ENCODE measurements at regions not wholly inside any gene's neighbourhood (a gene's known extent, or its start where the extent isn't known, plus 50 kb on each side); places are given as distances from the start of the nearest gene placed in this dataset.

DNA sequence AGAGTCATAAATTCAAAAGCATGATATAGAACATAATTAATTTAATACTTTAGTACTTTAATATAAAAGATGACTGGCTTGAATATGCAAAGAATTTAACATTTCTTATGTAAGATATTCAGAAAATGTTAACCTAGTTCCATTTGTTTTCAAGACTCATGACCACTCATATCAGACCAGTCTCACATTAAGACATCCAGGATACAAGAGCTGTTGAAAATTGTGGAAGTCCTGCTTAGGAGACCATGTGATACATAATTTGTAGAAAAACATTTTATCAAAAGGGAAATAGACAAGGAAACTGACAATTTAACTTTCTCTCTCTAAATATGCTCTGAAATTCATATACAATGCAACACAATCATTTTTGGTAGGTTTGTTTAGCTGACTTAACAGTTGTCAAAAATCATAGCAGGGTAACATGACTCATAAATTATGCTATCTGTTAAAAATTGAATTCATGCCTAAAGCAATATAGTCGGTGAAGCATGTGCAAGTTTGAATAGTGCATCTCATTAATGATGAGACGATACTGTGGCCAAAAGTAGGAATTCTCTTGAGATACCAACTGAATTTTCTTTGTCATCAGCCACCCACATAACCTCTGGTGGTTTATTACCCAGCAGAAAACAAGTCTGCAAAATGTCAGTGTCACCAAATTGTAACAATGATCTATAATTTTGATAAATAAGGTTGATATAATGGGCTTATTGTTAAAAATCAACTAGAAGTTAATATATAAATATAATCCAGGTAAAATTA lies 211.4 kb downstream of the GASK1B start:
- DNase-seq = peak; percentile 5

DNA sequence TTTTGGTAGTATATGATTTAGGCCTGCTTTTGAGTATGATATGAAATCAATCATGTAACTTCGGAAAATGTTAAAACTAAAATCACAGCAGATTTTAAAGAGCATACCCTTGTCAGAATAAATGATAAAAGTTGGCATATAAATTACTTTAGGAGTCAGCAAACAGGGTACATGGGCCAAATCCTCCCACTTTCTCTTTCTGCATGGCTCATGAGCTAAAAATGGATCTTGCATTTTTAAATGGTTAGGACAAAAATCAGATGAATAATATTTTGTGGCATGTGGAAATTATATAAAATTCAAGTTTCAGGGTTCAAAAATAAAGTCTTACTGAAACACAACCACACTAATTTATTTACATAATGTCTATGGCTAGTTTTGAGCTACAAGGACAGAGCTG lies 214.9 kb downstream of the GASK1B start:
- DNase-seq = no peak

DNA sequence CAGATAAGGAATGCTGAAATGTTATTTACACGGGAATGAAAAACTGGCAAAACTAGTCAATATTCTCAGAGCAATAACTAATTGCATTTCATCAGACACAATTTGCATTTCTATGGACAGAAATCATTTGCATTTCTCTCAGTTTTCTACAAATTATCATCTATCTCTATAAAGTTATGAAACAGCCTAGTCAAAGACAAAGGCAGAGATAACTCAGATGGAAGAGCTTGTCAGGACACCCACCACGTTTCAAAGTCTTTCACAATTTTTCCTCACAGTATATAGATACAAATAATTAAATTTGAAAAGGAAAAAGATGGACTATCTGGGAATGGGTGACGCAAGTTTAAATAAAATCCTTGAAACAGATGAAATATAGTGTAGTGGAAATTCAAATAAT lies 230.8 kb downstream of the GASK1B start:
- DNase-seq = no peak

DNA sequence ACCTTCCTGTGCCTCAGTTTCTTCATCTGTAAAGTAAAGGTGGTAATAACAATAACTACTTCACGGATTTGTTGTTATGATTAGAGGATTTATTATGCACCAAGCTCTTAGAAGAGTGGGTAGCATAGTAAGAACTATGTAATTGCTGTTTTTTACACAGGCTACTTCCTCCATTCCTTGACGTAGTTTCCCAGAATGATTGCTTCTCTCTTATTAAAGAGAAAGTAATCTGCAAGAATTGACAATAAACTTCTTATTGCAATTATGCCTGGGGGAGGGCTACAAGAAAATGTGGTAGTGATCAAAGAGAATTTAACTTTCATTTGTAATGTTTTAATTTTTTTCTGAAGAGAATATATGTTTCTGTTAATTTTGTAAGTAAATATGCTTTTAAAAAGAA lies 238.7 kb downstream of the GASK1B start:
- DNase-seq = no peak

GRCh38 chr4:157932936-157933335 lies 239.9 kb downstream of the GASK1B start:
- no peak for DNase-seq

GRCh38 chr4:157929486-157929885 lies 243.3 kb downstream of the GASK1B start:
- no peak for DNase-seq

DNA sequence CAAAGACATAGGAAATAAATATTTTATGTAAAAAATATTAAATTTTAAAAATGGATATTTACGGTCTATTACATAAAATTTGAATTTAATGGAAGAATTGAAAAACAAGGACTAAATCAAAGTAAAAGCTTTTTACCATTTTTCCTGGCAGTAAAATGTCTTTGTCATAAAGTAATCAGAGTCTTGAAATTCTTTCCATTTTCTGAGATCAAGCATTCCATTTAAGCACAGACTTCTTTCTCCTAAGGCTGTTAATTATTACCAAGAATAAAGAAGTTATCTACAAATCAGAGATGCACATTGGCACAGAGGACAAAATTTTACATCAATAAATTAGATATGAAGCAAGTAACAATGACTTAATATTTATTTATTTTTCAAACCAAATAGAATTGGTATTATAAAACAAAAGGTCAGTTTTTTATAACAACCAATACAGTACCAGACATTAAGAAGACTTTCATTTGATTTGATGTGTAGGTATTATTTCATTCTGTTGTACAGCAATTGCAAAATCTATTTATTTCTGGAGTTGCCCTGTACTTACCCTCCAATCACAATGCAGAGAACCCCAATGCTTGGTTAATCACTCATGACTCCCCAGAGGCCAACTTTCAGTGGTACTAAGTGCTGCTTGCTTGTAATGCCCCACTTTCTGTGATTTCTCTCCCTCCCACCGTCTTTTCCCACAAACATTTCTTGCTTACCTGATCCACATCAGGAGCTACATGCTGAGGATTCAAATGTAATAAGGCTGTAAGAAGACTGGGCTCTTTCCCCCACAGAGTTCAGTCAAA lies 254.6 kb downstream of the GASK1B start:
- no peak for DNase-seq

- no peak for DNase-seq
Measured at GRCh38 chr4:157912212-157912611, 260.6 kb downstream of the GASK1B start.

- no peak for DNase-seq
Measured at GRCh38 chr4:157911662-157912061, 261.2 kb downstream of the GASK1B start.

DNA sequence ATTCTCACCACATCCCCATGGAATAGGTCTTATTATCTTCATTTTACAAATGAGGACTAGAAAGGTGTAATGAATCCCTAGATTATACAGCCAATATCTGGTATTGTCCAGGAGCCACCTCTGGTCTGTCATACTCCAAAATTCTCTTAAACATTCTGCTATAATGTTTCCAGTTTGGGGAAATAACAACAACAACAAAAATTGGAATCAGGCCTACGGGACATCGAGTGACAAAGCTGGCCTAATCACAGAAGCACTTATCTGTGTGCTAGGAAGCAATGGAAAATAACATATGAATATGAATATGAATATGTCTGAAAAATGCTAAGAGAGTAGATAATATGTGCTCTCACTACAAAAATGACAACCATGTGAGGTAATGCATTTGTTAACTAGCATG lies 264.1 kb downstream of the GASK1B start:
- no peak for DNase-seq

DNA sequence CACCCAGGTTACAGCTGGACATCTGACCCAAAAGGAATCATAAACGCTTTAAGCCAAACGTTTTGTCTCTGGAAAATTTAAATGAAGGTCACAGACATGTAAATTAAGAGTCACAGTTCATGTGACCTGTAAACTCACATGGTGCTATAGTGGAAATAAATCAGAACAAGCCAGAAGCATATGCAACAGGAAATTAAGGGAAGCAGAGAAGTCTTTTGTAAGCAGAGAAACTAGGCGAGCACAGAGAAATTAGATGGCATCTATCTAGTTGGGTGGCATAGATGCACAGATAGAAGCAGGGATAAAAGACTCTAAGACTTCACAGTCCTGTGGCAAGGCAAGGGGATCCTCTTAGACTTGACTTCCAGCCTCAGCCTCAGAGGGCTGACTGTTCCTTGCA lies 264.8 kb downstream of the GASK1B start:
- no peak for DNase-seq

DNA sequence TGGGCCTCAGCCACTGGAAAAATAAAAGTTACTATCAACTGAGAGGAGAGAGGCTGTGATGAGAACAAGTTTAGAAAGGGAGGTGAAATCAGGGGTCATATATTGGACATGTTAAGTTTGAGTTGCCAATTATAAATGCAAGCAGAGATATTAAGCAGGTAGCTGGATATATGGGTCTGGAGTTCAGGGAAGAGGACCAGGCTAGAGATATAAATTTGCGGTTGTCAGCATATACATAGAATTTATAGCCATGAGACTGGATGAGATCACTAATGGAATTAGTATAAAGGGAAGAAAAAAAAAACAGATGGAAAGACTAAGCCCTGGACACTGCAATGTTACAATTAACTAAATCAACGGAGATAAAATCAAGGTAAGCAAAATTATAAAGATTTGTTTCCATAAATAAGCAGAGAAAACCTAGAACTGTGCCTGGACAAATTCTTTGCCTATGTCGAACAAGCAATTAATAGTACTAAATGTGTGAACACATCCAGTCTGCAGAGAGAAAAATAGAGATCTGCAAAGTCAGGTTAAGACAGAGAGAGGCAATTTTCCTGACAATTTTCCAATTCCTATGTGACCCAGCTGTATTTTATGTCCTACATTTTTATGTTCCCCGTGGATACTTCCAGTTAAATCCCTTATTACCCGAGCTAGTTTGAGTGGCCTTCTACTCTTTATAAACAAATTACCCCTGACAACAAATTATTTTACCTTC lies 265.4 kb downstream of the GASK1B start:
- no peak for DNase-seq

- peak; percentile 1 for DNase-seq
Measured at GRCh38 chr4:157898836-157899605, 273.8 kb downstream of the GASK1B start.

DNA sequence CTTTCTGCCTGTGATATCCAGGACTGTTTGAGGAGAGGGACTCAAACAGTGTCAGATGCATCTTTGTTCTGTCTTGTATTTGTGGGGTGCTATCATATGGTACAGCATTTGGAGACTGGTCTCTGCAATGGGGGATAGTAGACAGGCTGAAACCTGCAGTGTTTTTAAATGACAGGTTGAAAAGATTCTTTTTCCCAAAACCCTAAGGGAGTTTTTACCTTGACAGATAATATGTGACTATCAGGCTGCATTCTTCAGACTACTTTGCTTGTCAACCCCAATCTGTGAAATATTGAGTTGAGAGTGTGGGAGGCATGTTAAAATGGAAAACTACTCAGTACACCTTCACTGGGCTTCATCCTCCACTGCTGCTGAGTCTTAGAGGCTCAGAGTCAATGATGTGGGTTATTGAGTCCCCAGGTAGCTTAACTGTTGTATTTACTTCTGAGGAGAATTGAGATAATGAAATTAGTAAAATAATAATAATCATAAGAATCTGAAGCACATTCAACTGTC lies 274.9 kb downstream of the GASK1B start:
- no peak for DNase-seq

DNA sequence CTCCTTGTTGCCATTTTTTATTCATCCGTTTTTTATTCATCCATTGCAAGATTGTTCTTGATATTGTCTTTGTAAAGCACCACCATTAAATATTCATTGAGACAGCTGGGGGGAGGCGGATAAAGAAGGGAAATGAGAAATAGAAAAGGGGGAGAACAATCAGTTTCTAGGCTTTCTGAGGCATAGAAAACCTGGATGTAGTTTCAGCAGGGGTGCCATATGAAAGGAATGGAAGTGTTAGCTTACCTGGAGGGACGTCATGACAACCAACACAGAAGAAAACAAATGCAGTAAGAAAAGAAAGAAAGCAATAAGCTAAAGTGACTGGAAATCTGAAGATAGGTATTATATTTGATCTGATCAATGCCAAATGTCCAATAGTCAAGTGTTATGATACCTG lies 276.1 kb downstream of the GASK1B start:
- DNase-seq = no peak

DNA sequence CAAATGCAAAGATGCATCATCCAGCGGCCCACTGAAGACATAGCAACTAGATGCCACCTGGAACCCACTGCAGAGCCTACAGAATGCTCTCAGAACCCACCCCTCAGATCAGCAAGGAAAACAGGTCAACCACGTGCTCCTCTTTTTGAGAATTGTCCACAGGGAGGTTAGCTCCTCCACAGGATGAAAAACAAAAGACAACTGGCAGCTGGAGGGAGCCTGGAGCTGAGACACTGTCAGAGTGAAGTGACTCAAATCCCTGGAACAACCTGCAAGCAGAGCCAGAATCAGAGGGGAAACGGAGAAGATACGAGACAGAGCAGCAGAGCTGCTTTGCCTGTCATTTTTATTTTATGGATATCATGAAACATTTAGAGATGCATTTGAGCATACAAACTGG lies 277.6 kb downstream of the GASK1B start:
- no peak for DNase-seq

- DNase-seq = no peak
Measured at GRCh38 chr4:157889788-157890187, 283.0 kb downstream of the GASK1B start.

GRCh38 chr4:157888281-157888680 lies 284.5 kb downstream of the GASK1B start:
- DNase-seq = no peak

DNA sequence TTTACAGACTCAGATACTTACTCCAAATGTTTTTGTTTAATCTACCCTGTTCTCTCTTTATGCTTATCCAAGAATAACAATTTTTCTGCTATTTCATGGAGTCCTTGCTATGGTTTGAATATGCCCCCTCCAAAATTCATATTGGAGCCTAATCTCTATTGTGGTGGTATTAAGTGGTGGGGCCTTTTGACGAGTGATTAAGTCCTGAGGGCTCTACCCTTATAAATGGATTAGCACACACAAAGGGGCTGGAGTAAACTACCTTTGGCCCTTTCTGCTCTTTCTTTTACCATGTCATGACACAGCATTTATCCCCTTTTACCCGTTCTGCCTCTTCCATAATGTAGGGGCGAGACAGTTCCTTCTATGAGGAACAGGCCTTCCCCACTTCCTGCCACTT lies 285.5 kb downstream of the GASK1B start:
- DNase-seq = no peak

DNA sequence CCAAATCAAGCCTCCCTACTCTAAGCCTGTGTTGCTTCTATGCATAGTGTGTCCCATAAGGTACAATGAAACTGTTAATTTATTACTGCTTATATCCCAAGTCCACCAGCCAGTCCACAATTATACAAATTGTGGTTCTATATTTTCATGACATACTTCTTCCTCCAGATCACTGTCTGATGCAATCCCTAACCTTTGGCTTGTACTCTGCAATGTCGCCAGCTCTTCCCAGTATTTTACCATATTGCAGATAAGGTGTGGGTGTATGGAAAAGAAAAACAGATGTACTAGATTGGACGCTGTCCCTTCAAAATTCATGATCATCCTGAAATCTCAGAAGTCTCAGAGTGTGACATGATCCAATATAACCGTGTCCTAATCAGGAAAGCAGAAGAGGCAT lies 286.2 kb downstream of the GASK1B start:
- no peak for DNase-seq

GRCh38 chr4:157885811-157886210 lies 287.0 kb downstream of the GASK1B start:
- no peak for DNase-seq

GRCh38 chr4:157882901-157883300 lies 289.9 kb downstream of the GASK1B start:
- no peak for DNase-seq

All from fibroblast of skin of abdomen (primary cell).